GM12878 (cell line): ENCODE measurements at regions not wholly inside any gene's neighbourhood (a gene's known extent, or its start where the extent isn't known, plus 50 kb on each side); places are given as distances from the start of the nearest gene placed in this dataset.

Experiments used
- EZH2 ChIP-seq: IDR thresholded peaks from 2 replicates; pipeline ENCODE4 v1.6.1; 2012; ENCODE audit warnings: low read depth, mild to moderate bottlenecking, control low read depth, inconsistent platforms, low read length, borderline replicate concordance; ENCODE audit not compliant: control insufficient read depth
- MTA2 ChIP-seq: fragments of 450-650 bp; IDR thresholded peaks from 2 replicates; pipeline ENCODE4 v1.6.1; 2016; ENCODE audit warnings: low read depth, mild to moderate bottlenecking, moderate library complexity
- MYC ChIP-seq: IDR thresholded peaks from 2 replicates; pipeline ENCODE4 v1.6.1; 2011; ENCODE audit warnings: mild to moderate bottlenecking, low read length, moderate library complexity, inconsistent platforms; ENCODE audit not compliant: insufficient read depth, insufficient replicate concordance, insufficient read length, severe bottlenecking
- POLR2A ChIP-seq: IDR thresholded peaks from 2 replicates; pipeline ENCODE4 v1.6.1; 2011; ENCODE audit warnings: low read depth, mild to moderate bottlenecking, low read length
- POLR2AphosphoS5 ChIP-seq: IDR thresholded peaks from 2 replicates; pipeline ENCODE4 v1.6.1; 2011; ENCODE audit warnings: mild to moderate bottlenecking, low read length, inconsistent platforms
- RAD21 ChIP-seq: IDR thresholded peaks from 2 replicates; pipeline ENCODE4 v1.6.1; 2011; ENCODE audit warnings: mild to moderate bottlenecking, low read depth, low read length, moderate library complexity; ENCODE audit not compliant: insufficient read depth
- RFX5 ChIP-seq: IDR thresholded peaks from 2 replicates; pipeline ENCODE4 v1.6.1; 2011; ENCODE audit warnings: low read depth, low read length, improper control_type of control experiment
- SMC3 ChIP-seq: IDR thresholded peaks from 2 replicates; pipeline ENCODE4 v1.6.1; 2011; ENCODE audit warnings: low read length, improper control_type of control experiment, borderline replicate concordance
- SRF ChIP-seq, 2 experiments: IDR thresholded peaks; 2 replicates each; pipeline ENCODE4 v1.6.1; 2011; ENCODE audit warnings: low read depth in 2 of 2, low read length in 2 of 2, mild to moderate bottlenecking in 1 of 2, moderate library complexity in 1 of 2
- TCF12 ChIP-seq: IDR thresholded peaks from 2 replicates; pipeline ENCODE4 v1.6.1; 2011; ENCODE audit warnings: low read depth, mild to moderate bottlenecking, low read length
- ZNF384 ChIP-seq: IDR thresholded peaks from 2 replicates; pipeline ENCODE4 v1.6.1; 2012; ENCODE audit warnings: low read depth, mild to moderate bottlenecking, low read length, improper control_type of control experiment, borderline replicate concordance
- ZZZ3 ChIP-seq: IDR thresholded peaks from 2 replicates; pipeline ENCODE4 v1.6.1; 2011; ENCODE audit warnings: low read depth; ENCODE audit not compliant: control insufficient read depth, insufficient read length
- TF ChIP-seq, protein P1 (sequence below), 3 experiments: IDR thresholded peaks in 2 of 3; conservative IDR thresholded peaks in 1 of 3; 2 replicates each; pipeline ENCODE4 v1.5.1; 2011; ENCODE audit warnings: low read depth in 3 of 3, low read length in 3 of 3, mild to moderate bottlenecking in 3 of 3, control low read depth in 2 of 3, moderate library complexity in 2 of 3, inconsistent platforms in 1 of 3, mixed read lengths in 1 of 3; ENCODE audit not compliant: control insufficient read depth in 2 of 3, insufficient read depth in 1 of 3; ENCODE audit errors: extremely low read depth in 1 of 3
- TF ChIP-seq, protein P2 (sequence below): IDR thresholded peaks from 2 replicates; pipeline ENCODE4 v1.6.1; 2012; ENCODE audit warnings: low read depth, low read length, improper control_type of control experiment

DNA sequence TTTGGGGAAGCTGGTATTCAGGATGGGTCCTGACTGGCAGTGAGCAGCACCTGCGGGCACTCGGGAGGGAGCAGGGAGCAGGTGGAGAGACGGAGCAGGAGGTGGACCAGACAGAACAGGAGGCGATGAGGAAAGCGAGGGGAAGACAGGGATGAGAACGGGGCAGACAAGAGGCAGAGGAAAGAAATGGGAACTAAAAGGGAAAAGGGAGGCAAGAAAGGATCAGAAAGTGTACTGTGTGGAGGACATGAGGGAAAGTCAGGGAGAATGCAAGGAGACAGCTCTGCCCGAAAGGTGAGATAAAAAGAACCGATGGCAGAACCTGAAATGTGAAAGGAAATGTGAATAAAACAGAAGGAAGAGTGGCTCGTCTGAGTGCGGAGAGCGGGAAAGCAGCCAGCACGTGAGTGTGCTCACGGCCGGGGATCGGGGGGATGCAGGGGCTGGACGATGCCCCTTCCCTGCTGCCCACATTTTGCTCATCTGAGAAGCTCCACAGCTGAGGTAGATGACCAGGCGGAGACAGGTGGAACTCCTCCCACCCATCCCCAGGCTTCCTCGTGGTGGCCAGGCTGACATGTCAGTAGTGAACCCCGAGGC is 494.4 kb upstream of the B3GAT1 start:
- TF ChIP-seq, protein P1, sequence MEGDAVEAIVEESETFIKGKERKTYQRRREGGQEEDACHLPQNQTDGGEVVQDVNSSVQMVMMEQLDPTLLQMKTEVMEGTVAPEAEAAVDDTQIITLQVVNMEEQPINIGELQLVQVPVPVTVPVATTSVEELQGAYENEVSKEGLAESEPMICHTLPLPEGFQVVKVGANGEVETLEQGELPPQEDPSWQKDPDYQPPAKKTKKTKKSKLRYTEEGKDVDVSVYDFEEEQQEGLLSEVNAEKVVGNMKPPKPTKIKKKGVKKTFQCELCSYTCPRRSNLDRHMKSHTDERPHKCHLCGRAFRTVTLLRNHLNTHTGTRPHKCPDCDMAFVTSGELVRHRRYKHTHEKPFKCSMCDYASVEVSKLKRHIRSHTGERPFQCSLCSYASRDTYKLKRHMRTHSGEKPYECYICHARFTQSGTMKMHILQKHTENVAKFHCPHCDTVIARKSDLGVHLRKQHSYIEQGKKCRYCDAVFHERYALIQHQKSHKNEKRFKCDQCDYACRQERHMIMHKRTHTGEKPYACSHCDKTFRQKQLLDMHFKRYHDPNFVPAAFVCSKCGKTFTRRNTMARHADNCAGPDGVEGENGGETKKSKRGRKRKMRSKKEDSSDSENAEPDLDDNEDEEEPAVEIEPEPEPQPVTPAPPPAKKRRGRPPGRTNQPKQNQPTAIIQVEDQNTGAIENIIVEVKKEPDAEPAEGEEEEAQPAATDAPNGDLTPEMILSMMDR (IDR thresholded peaks at IDR 0.05 in 2 of 3, conservative IDR thresholded peaks at IDR 0.05 in 1 of 3; ENCODE audit: control insufficient read depth in 2 of 3, extremely low read depth in 1 of 3, insufficient read depth in 1 of 3, low read depth in 3 of 3, low read length in 3 of 3) = no peak
- TF ChIP-seq EZH2 = no peak
- no peak for TF ChIP-seq MYC
- no peak for TF ChIP-seq RAD21
- no peak for TF ChIP-seq POLR2A
- no peak for TF ChIP-seq POLR2AphosphoS5
- TF ChIP-seq, protein P2, sequence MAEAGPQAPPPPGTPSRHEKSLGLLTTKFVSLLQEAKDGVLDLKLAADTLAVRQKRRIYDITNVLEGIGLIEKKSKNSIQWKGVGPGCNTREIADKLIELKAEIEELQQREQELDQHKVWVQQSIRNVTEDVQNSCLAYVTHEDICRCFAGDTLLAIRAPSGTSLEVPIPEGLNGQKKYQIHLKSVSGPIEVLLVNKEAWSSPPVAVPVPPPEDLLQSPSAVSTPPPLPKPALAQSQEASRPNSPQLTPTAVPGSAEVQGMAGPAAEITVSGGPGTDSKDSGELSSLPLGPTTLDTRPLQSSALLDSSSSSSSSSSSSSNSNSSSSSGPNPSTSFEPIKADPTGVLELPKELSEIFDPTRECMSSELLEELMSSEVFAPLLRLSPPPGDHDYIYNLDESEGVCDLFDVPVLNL = no peak
- TF ChIP-seq ZNF384 = no peak
- no peak for TF ChIP-seq SMC3
- no peak for TF ChIP-seq TCF12
- no peak for TF ChIP-seq MTA2
- TF ChIP-seq RFX5 = no peak
- TF ChIP-seq ZZZ3 = no peak
- TF ChIP-seq SRF (IDR thresholded peaks at IDR 0.05; ENCODE audit: low read depth in 2 of 2, low read length in 2 of 2) = no peak
